ENCODE measurements at regions not wholly inside any gene's neighbourhood (a gene's known extent, or its start where the extent isn't known, plus 50 kb on each side); places are given as distances from the start of the nearest gene placed in this dataset.

GRCh38 chr1:239764546-239764945 lies 327.1 kb upstream of the FMN2 start:
- no peak for TF ChIP-seq CTCF (IDR thresholded peaks at IDR 0.05)
- no peak for TF ChIP-seq EZH2 (IDR thresholded peaks at IDR 0.05)
- no peak for TF ChIP-seq EZH2phosphoT487 (IDR thresholded peaks at IDR 0.05)
